H1 (cell line): ENCODE measurements at regions not wholly inside any gene's neighbourhood (a gene's known extent, or its start where the extent isn't known, plus 50 kb on each side); places are given as distances from the start of the nearest gene placed in this dataset. TPM values are rescaled to one million over a fixed set of nuclear protein-coding genes. Genes with fewer than 3 reads are reported as not detected.

Source experiments
- microRNA-seq, 2 experiments: library from miRNA; unstranded; fragments of <30 nt; microRNA quantifications; one replicate each; pipeline versions ENCODE4 to v1.2.0, GENCODE V29; 2016 to 2020; ENCODE audit warnings: borderline microRNAs expressed in 2 of 2, borderline number of aligned reads in 2 of 2, borderline replicate concordance in 1 of 2
- small RNA-seq: library from polyadenylated mRNA; stranded (forward); fragments of <200 nt; extraction: miRNeasy Mini kit (QIAGEN cat#:217004); gene quantifications from one replicate; pipeline ENCODE3, GENCODE V24; 2013; ENCODE audit not compliant: insufficient read depth

Small RNA genes lying in the stretch of these regions (microRNA-seq; reads per million reads assigned to microRNA genes)
- 0 reads per million in 2 experiments for gene MIR4417

Small RNA genes lying in the stretch of these regions (small RNA-seq; reads per million reads assigned to genes)
- gene MIR4417, result not detected
